ENCODE measurements at regions not wholly inside any gene's neighbourhood (a gene's known extent, or its start where the extent isn't known, plus 50 kb on each side); places are given as distances from the start of the nearest gene placed in this dataset.

- TF ChIP-seq CTCF (IDR thresholded peaks at IDR 0.05) = no peak
- no peak for TF ChIP-seq POLR2A (IDR thresholded peaks at IDR 0.05)
These were observed 86.8 kb upstream of the AFDN start for GRCh38 chr6:167739721-167740475.

Measured in adrenal gland (tissue), 5 donors.